Endodermal cell (in vitro differentiated cells): ENCODE measurements at regions not wholly inside any gene's neighbourhood (a gene's known extent, or its start where the extent isn't known, plus 50 kb on each side); places are given as distances from the start of the nearest gene placed in this dataset.

Source experiments
- DNase-seq: peaks from one replicate; pipeline ENCODE4 v3.0.0-alpha.2; 2017
- H3K27ac ChIP-seq: 2 replicates; pipeline ENCODE4 v1.5.1; 2013; ENCODE audit warnings: mild to moderate bottlenecking, low read depth, low read length, moderate library complexity
- H3K27me3 ChIP-seq: 2 replicates; pipeline ENCODE4 v1.6.1; 2013; ENCODE audit warnings: mild to moderate bottlenecking, low read length, moderate library complexity; ENCODE audit not compliant: insufficient read depth, control insufficient read depth, poor library complexity, severe bottlenecking
- H3K36me3 ChIP-seq: 2 replicates; pipeline ENCODE4 v1.7.0; 2013; ENCODE audit warnings: mild to moderate bottlenecking, low read length, moderate library complexity; ENCODE audit not compliant: control insufficient read depth, insufficient read depth
- H3K4me1 ChIP-seq: one replicate; pipeline ENCODE4 v1.7.0; 2013; ENCODE audit warnings: low read length; ENCODE audit not compliant: control insufficient read depth, insufficient read depth
- H3K4me3 ChIP-seq: 2 replicates; pipeline ENCODE4 v1.5.1; 2013; ENCODE audit warnings: mild to moderate bottlenecking, low read length, moderate library complexity
- H3K9ac ChIP-seq: 2 replicates; pipeline ENCODE4 v1.6.1; 2013; ENCODE audit warnings: mild to moderate bottlenecking, low read length, moderate library complexity; ENCODE audit not compliant: poor library complexity, severe bottlenecking; ENCODE audit errors: extremely low read depth
- H3K9me3 ChIP-seq: 2 replicates; pipeline ENCODE4 v1.6.1; 2013; ENCODE audit warnings: mild to moderate bottlenecking, low read length, moderate library complexity; ENCODE audit not compliant: control insufficient read depth
- H3K27ac Mint-ChIP-seq: 2 replicates; pipeline ENCODE4 v1.8.0; 2020; ENCODE audit warnings: mixed read lengths
- H3K27me3 Mint-ChIP-seq: 2 replicates; pipeline ENCODE4 v1.8.0; 2021; ENCODE audit warnings: mild to moderate bottlenecking, mixed read lengths; ENCODE audit not compliant: insufficient read depth
- H3K36me3 Mint-ChIP-seq: 2 replicates; pipeline ENCODE4 v1.8.0; 2020; ENCODE audit warnings: low read depth, mixed read lengths
- H3K4me1 Mint-ChIP-seq: 2 replicates; pipeline ENCODE4 v1.8.0; 2020; ENCODE audit warnings: mixed read lengths
- H3K4me3 Mint-ChIP-seq: 2 replicates; pipeline ENCODE4 v1.8.0; 2020; ENCODE audit warnings: mild to moderate bottlenecking, moderate library complexity, mixed read lengths
- H3K9me3 Mint-ChIP-seq: 2 replicates; pipeline ENCODE4 v1.8.0; 2020; ENCODE audit warnings: mild to moderate bottlenecking, mixed read lengths
- CTCF ChIP-seq: fragments of 200-600 bp; sonication (generic); conservative IDR thresholded peaks from 2 replicates; pipeline ENCODE4 v1.5.0; 2021; ENCODE audit warnings: antibody characterized with exemption, mild to moderate bottlenecking
- WGBS, 2 experiments: methylation state at CpG; one replicate each; pipeline versions ENCODE4 v1.1.5 to v1.1.7; 2013; ENCODE audit warnings: missing lambda C conversion rate in 2 of 2, mixed read lengths in 1 of 2; ENCODE audit not compliant: insufficient coverage in 1 of 2, insufficient read length in 1 of 2; 5-methylcytosine and 5-hydroxymethylcytosine counted together

DNA sequence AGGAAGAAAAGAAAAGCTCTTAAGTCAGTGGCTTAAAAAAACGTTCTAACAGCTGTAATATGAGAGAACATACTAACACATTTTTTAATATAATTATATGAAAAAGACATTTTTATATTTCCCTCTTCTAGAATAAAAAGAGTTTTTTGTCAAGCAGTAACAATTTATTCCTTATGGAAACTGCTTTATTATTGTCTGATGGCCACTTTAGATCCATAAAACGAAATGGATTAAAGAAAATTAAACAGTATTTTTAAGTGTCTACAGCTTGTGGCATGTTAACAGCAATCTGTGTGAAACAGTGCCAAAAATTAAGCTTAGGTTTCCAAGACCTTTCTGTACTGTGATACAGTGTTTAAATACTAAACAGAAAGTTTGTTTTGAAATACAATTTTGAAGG, 55.5 kb upstream of the TENM3 start:
- Mint-ChIP-seq H3K4me1 (no peaks in the 10 kb centered on the region), H3K4me3 (no peak overlapping the region), H3K27ac (no peak overlapping the region), H3K36me3 (no peaks in the 10 kb centered on the region), H3K27me3 (no peaks in the 10 kb centered on the region), H3K9me3 (no peaks in the 10 kb centered on the region)
- no peak overlapping the region for H3K4me3 ChIP-seq
- H3K9ac ChIP-seq = no peak overlapping the region
- TF ChIP-seq CTCF = no peak
- DNase-seq = no peak
- no peaks in the 10 kb centered on the region for H3K36me3 ChIP-seq
- whole genome bisulfite sequencing, 2 experiments = 84 to 92% methylated on average over 1 of the region's 2 CpGs
- no peaks in the 10 kb centered on the region for H3K27me3 ChIP-seq
- no peaks in the 10 kb centered on the region for H3K4me1 ChIP-seq
- no peaks in the 10 kb centered on the region for H3K9me3 ChIP-seq
- H3K27ac ChIP-seq = no peak overlapping the region

DNA sequence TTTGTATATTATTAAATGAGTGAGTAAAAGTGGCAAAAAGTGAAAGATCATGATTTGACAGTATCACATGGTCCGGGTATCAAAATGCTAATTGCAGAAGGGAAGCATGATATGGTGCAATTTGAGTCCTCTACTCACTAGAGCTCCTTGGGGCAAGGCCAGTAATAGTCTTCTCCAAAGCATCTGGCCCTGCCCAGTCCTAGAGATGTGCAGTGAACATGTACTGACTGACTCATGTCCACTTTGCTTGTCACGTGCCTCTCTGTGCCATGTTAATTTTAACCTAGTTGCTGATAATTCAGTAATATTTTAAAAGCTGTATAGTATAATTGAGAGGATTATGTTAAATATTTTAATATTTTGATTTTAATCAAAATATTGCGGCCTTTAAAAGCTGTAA, 54.6 kb upstream of the TENM3 start:
- no peaks in the 10 kb centered on the region for H3K27me3 Mint-ChIP-seq
- no peak overlapping the region for H3K9ac ChIP-seq
- 90 to 100% methylated on average over 1 to 2 of the region's 3 CpGs for WGBS, 2 experiments
- H3K4me1 ChIP-seq = no peaks in the 10 kb centered on the region
- no peaks in the 10 kb centered on the region for H3K9me3 Mint-ChIP-seq
- H3K36me3 Mint-ChIP-seq = no peaks in the 10 kb centered on the region
- H3K4me3 Mint-ChIP-seq = no peak overlapping the region
- no peak overlapping the region for H3K27ac Mint-ChIP-seq
- H3K4me1 Mint-ChIP-seq = no peaks in the 10 kb centered on the region
- no peak for DNase-seq
- no peaks in the 10 kb centered on the region for H3K36me3 ChIP-seq
- no peak for TF ChIP-seq CTCF
- no peak overlapping the region for H3K27ac ChIP-seq
- H3K4me3 ChIP-seq = no peak overlapping the region
- no peaks in the 10 kb centered on the region for H3K27me3 ChIP-seq
- no peaks in the 10 kb centered on the region for H3K9me3 ChIP-seq

DNA sequence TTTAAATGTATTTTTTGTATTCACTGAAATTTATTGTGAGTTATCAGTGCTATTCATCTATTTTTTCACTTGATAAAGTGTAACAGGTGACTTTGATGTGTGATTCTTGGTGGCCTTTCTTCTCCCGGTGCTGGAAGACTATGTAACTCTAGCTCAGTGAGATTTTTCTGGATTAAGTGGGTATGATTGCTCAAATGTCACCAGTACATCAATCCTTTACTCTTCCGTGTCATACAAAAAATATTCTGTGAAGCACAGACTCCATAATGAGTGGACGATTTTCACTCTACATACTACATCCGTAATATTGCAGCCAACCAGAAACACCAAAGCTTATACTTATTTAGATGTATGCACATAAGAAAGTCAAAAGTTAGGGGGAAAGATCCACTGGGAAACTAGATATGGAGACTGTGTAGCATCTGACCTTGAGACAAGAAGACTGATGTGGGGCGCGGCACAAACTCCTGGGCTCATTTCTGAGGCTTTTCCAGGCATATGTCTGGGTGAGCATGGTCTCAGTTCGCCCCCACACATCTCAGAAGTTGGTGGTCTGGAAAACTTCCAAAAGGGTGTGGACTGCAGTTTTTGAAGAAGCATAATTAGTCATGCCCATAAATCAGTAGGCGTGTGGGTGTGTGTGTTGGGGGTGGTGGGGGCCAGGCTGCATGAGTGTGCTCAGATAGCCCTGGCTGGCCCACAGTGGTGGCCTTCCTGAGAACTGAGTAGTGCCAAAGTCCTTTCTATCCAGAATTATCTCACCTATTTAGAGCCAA, 53.9 kb upstream of the TENM3 start:
- no peaks in the 10 kb centered on the region for H3K9me3 ChIP-seq
- no peak for TF ChIP-seq CTCF
- H3K4me3 ChIP-seq = no peak overlapping the region
- no peak for DNase-seq
- H3K36me3 ChIP-seq = no peaks in the 10 kb centered on the region
- no peaks in the 10 kb centered on the region for H3K4me1 Mint-ChIP-seq
- no peaks in the 10 kb centered on the region for H3K36me3 Mint-ChIP-seq
- WGBS, 2 experiments = 96 to 97% methylated on average over 4 to 8 of the region's 8 CpGs
- H3K27ac ChIP-seq = no peak overlapping the region
- no peak overlapping the region for H3K4me3 Mint-ChIP-seq
- no peaks in the 10 kb centered on the region for H3K9me3 Mint-ChIP-seq
- H3K27me3 Mint-ChIP-seq = no peaks in the 10 kb centered on the region
- no peak overlapping the region for H3K27ac Mint-ChIP-seq
- H3K9ac ChIP-seq = no peak overlapping the region
- H3K4me1 ChIP-seq = no peaks in the 10 kb centered on the region
- H3K27me3 ChIP-seq = no peaks in the 10 kb centered on the region
